GM12892 (cell line): ENCODE measurements at regions not wholly inside any gene's neighbourhood (a gene's known extent, or its start where the extent isn't known, plus 50 kb on each side); places are given as distances from the start of the nearest gene placed in this dataset.

ENCODE experiments used
- POLR2A ChIP-seq: IDR thresholded peaks from 2 replicates; pipeline ENCODE4 v1.6.1; 2011; ENCODE audit warnings: low read depth, low read length, control low read depth
- POLR2AphosphoS5 ChIP-seq: IDR thresholded peaks from 2 replicates; pipeline ENCODE4 v1.6.1; 2011; ENCODE audit warnings: low read depth, low read length, control low read depth
- TAF1 ChIP-seq: IDR thresholded peaks from 2 replicates; pipeline ENCODE4 v1.6.1; 2011; ENCODE audit warnings: low read depth, mild to moderate bottlenecking, control low read depth, low read length, borderline replicate concordance

DNA sequence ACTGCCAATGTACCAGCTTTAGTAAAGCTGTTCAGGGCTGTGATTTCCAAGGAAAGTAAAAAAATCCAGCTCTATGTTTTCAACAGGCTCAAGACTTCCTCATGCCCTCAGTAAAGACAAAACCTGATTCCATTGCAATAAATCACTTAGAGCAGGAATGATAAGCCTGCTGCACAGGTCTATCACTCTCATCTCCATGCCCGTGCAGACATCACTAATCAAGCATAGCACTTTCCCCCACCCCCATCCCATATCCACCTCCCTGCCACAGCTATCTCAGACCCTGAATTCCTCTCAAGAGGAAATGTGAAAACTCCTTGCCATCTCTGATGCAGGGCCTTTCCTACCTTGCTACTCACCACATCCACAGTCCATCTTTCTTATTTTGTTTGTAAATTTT lies 554.9 kb downstream of the MAFB start:
- no peak for TF ChIP-seq POLR2A
- no peak for TF ChIP-seq POLR2AphosphoS5
- TF ChIP-seq TAF1 = no peak
